OCI-LY7 (cell line): ENCODE measurements at regions not wholly inside any gene's neighbourhood (a gene's known extent, or its start where the extent isn't known, plus 50 kb on each side); places are given as distances from the start of the nearest gene placed in this dataset.

ENCODE experiments used
- BruUV-seq: library from RNA; stranded (reverse); fragments of 400-500 nt; replicated peaks from 2 replicates; lab custom pipeline; 2021; lab: Mats Ljungman, UMichigan
- CTCF ChIA-PET: fragments of 300-600 bp; sonication (Branson Sonifier 250); formaldehyde crosslinking; loops from one replicate; lab custom pipeline; 2022; ENCODE audit warnings: antibody characterized with exemption; ENCODE audit not compliant: unreplicated experiment; lab: Charles Lee
- POLR2A ChIA-PET: fragments of 300-600 bp; sonication (Branson Sonifier 250); formaldehyde crosslinking; loops from one replicate; lab custom pipeline; 2022; ENCODE audit warnings: antibody characterized with exemption; lab: Charles Lee
- DNase-seq: peaks from one replicate; pipeline ENCODE4 v3.0.0-alpha.2; 2015; ENCODE audit warnings: low spot score
- H2AFZ ChIP-seq: fragments of 200-600 bp; sonication (generic), shearing (Covaris generic); 2 replicates; pipeline ENCODE4 v1.6.1; 2014; ENCODE audit warnings: mild to moderate bottlenecking, antibody characterized with exemption, low read length, moderate library complexity
- H3K27ac ChIP-seq: fragments of 200-600 bp; sonication (generic); 2 replicates; pipeline ENCODE4 v1.5.1; 2014; ENCODE audit warnings: mixed run types, low read depth, mild to moderate bottlenecking, moderate library complexity, low read length, inconsistent platforms; ENCODE audit not compliant: poor library complexity, severe bottlenecking
- H3K36me3 ChIP-seq: fragments of 200-600 bp; sonication (generic); 2 replicates; pipeline ENCODE4 v1.6.1; 2014; ENCODE audit warnings: mild to moderate bottlenecking, antibody characterized with exemption, low read length, moderate library complexity, mixed read lengths; ENCODE audit not compliant: insufficient read depth
- H3K4me1 ChIP-seq: fragments of 200-600 bp; sonication (generic); 2 replicates; pipeline ENCODE4 v1.5.1; 2014; ENCODE audit warnings: mild to moderate bottlenecking, low read length; ENCODE audit not compliant: insufficient read depth, poor library complexity, severe bottlenecking
- H3K4me2 ChIP-seq: fragments of 200-600 bp; sonication (generic); 2 replicates; pipeline ENCODE4 v1.6.1; 2014; ENCODE audit warnings: mild to moderate bottlenecking, low read length
- H3K4me3 ChIP-seq: fragments of 200-600 bp; sonication (generic); 2 replicates; pipeline ENCODE4 v1.5.1; 2014; ENCODE audit warnings: mild to moderate bottlenecking, low read depth, low read length; ENCODE audit not compliant: poor library complexity, severe bottlenecking
- H3K79me2 ChIP-seq: fragments of 200-600 bp; sonication (generic); 2 replicates; pipeline ENCODE4 v1.6.1; 2016; ENCODE audit warnings: low read depth, mild to moderate bottlenecking, low read length, moderate library complexity, mixed read lengths; ENCODE audit not compliant: insufficient read depth
- H3K9me2 ChIP-seq: fragments of 200-600 bp; sonication (generic); 2 replicates; pipeline ENCODE4 v1.6.1; 2016; ENCODE audit warnings: mild to moderate bottlenecking, low read length, mixed read lengths; ENCODE audit not compliant: insufficient read depth
- H3K9me3 ChIP-seq: fragments of 200-600 bp; sonication (generic); 2 replicates; pipeline ENCODE4 v1.6.1; 2014; ENCODE audit warnings: mild to moderate bottlenecking, mixed run types, low read length, mixed read lengths
- H4K20me1 ChIP-seq: fragments of 200-600 bp; sonication (generic); 2 replicates; pipeline ENCODE4 v1.6.1; 2014; ENCODE audit warnings: mild to moderate bottlenecking, antibody characterized with exemption, low read length, moderate library complexity, mixed read lengths; ENCODE audit not compliant: insufficient read depth
- EZH2phosphoT487 ChIP-seq: fragments of 200-600 bp; sonication (generic); IDR thresholded peaks from 2 replicates; pipeline ENCODE4 v1.6.1; 2018; ENCODE audit warnings: low read depth, borderline replicate concordance, mild to moderate bottlenecking, mixed run types, antibody characterized with exemption, low read length, moderate library complexity, mixed read lengths
- intact Hi-C: fragments of 100-400 bp; cut with micrococcal nuclease; formaldehyde crosslinking; loops from one replicate; pipeline ENCODE4 v1.10.0; 2022; ENCODE audit not compliant: unreplicated experiment
- TF ChIP-seq, protein P1 (sequence below): fragments of 200-600 bp; sonication (generic); conservative IDR thresholded peaks from 2 replicates; pipeline ENCODE4 v1.5.1; 2014; ENCODE audit warnings: mild to moderate bottlenecking, antibody characterized with exemption, low read length, moderate library complexity, mixed read lengths

DNA sequence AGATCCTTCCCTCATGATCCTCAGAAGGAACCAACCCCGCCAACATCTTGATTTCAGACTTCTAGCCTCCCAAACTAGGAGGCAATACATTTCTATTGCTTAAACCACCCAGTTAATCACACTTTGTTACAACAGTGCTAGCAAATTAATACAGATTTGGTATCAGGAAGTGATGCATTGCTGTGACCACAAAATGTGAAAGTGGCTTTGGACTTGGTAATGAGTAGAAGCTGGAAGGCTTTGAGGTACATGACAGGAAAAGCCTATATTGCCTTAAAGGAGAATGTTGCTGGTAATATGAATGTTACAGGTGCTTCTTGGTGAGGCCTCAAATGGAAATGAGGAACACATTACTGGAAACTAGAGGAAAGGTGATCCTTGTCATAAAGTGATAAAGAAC lies 260.3 kb downstream of the SATB2 start:
- ChIA-PET POLR2A (interaction anchor here (0.8 to 2.4 kb wide), 3 partner anchors 11 to 76 kb away, joined by 3 to 9 read pairs (median 5); no protein-coding TSS in a partner anchor), CTCF (no interaction called here)
- H3K9me2 ChIP-seq: no peaks in the 10 kb centered on the region
- H3K36me3 ChIP-seq: no peaks in the 10 kb centered on the region
- no TSS peak for BruUV-seq
- no peak for DNase-seq
- no peak overlapping the region for H3K27ac ChIP-seq
- no peaks in the 10 kb centered on the region for H3K79me2 ChIP-seq
- H2AFZ ChIP-seq: peak overlapping the region; percentile 64
- TF ChIP-seq, protein P1, sequence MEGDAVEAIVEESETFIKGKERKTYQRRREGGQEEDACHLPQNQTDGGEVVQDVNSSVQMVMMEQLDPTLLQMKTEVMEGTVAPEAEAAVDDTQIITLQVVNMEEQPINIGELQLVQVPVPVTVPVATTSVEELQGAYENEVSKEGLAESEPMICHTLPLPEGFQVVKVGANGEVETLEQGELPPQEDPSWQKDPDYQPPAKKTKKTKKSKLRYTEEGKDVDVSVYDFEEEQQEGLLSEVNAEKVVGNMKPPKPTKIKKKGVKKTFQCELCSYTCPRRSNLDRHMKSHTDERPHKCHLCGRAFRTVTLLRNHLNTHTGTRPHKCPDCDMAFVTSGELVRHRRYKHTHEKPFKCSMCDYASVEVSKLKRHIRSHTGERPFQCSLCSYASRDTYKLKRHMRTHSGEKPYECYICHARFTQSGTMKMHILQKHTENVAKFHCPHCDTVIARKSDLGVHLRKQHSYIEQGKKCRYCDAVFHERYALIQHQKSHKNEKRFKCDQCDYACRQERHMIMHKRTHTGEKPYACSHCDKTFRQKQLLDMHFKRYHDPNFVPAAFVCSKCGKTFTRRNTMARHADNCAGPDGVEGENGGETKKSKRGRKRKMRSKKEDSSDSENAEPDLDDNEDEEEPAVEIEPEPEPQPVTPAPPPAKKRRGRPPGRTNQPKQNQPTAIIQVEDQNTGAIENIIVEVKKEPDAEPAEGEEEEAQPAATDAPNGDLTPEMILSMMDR: no peak
- TF ChIP-seq EZH2phosphoT487: no peak
- H3K4me2 ChIP-seq: peak overlapping the region; percentile 7; the same call in 1 of the 2 replicates
- H3K4me3 ChIP-seq: no peak overlapping the region
- peaks cover 14% of the 10 kb centered on the region for H3K4me1 ChIP-seq
- intact Hi-C loops: no loop called here
- no peaks in the 10 kb centered on the region for H4K20me1 ChIP-seq
- no peaks in the 10 kb centered on the region for H3K9me3 ChIP-seq

GRCh38 chr2:199196686-199197085 lies 261.1 kb downstream of the SATB2 start:
- no peaks in the 10 kb centered on the region for H3K79me2 ChIP-seq

DNA sequence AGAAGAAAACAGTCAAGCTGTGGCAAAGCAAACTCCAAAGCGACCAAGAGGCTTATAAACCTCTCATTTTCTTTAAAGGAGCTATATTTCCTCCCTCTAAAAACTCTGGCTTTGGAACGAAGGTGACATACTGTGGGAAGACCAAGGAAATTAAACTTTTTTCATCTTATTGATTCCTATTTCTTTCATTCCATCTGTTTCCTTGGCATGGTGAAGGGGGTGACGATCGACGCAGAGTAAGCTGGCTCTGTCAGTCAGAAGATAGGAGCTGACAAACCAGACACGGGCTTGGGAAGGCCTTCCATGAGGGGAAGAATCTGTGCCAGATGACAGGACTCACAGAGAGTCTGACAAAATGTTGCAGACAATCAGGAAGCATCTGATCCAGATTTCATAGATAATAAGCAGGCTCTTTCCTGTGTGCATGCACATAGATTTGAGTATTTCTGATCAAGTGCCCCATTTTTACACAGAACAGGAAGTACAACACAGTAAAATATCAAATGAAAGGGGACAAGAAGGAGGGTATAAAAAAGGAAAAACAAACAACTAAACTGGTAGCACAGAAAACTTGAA lies 261.7 kb downstream of the SATB2 start:
- ChIA-PET POLR2A (interaction anchor here (0.7 to 2.4 kb wide), 3 partner anchors 9 to 38 kb away, joined by 3 to 9 read pairs (median 5); no protein-coding TSS in a partner anchor), CTCF (interaction anchor here (0.6 kb wide), 1 partner anchor 21 kb away, joined by 3 read pairs; no protein-coding TSS in a partner anchor)
- no TSS peak for BruUV-seq
- Histone ChIP-seq H3K4me1 (peaks cover 21% of the 10 kb centered on the region), H3K9me3 (no peaks in the 10 kb centered on the region), H3K4me3 (no peak overlapping the region), H3K27ac (no peak overlapping the region), H3K36me3 (no peaks in the 10 kb centered on the region), H2AFZ (peak overlapping the region; percentile 81), H3K4me2 (no peak overlapping the region), H3K9me2 (no peaks in the 10 kb centered on the region), H4K20me1 (no peaks in the 10 kb centered on the region), H3K79me2 (no peaks in the 10 kb centered on the region)
- intact Hi-C loops: no loop called here
- TF ChIP-seq, protein P1: no peak
- TF ChIP-seq EZH2phosphoT487: no peak
- DNase-seq: no peak

More at GRCh38 chr2:199196686-199197085, 261.1 kb downstream of the SATB2 start:
- H3K9me3 ChIP-seq: no peaks in the 10 kb centered on the region
- ChIA-PET POLR2A (interaction anchor here (0.7 to 2.4 kb wide), 4 partner anchors 10 to 289 kb away, joined by 3 to 9 read pairs (median 4); no protein-coding TSS in a partner anchor), CTCF (interaction anchor here (0.6 kb wide), 1 partner anchor 22 kb away, joined by 3 read pairs; no protein-coding TSS in a partner anchor)
- no peak overlapping the region for H3K27ac ChIP-seq
- peak overlapping the region; percentile 64; the same call in 1 of the 2 replicates for H2AFZ ChIP-seq
- no peaks in the 10 kb centered on the region for H4K20me1 ChIP-seq
- BruUV-seq: no TSS peak
- peaks cover 15% of the 10 kb centered on the region for H3K4me1 ChIP-seq
- H3K9me2 ChIP-seq: no peaks in the 10 kb centered on the region
- no peak overlapping the region for H3K4me2 ChIP-seq
- DNase-seq: no peak
- intact Hi-C loops: no loop called here
- H3K4me3 ChIP-seq: no peak overlapping the region
- H3K36me3 ChIP-seq: no peaks in the 10 kb centered on the region
- TF ChIP-seq EZH2phosphoT487: no peak
